ENCODE measurements at regions not wholly inside any gene's neighbourhood (a gene's known extent, or its start where the extent isn't known, plus 50 kb on each side); places are given as distances from the start of the nearest gene placed in this dataset.
"Not testable (repeated sequence)": the region's sequence is repeated elsewhere in the genome, so short reads cannot be mapped to it uniquely, and the experiment has no call there.

GRCh38 chr14:84512823-84513222, 1017.1 kb upstream of the FLRT2 start:
- peaks cover 16 to 25% of the 10 kb centered on the region in 2 donors for H3K9me3 Mint-ChIP-seq
- not testable (repeated sequence) for DNase-seq; H3K27ac Mint-ChIP-seq; H3K4me3 Mint-ChIP-seq; H3K27me3 Mint-ChIP-seq; H3K36me3 Mint-ChIP-seq; ATAC-seq (replicated peaks); H3K4me1 Mint-ChIP-seq

GRCh38 chr14:84519836-84520235, 1010.1 kb upstream of the FLRT2 start:
- Mint-ChIP-seq H3K9me3 (peaks cover 9 to 12% of the 10 kb centered on the region in 2 donors), H3K27me3 (no peaks in the 10 kb centered on the region), H3K4me3 (no peak overlapping the region)

DNA sequence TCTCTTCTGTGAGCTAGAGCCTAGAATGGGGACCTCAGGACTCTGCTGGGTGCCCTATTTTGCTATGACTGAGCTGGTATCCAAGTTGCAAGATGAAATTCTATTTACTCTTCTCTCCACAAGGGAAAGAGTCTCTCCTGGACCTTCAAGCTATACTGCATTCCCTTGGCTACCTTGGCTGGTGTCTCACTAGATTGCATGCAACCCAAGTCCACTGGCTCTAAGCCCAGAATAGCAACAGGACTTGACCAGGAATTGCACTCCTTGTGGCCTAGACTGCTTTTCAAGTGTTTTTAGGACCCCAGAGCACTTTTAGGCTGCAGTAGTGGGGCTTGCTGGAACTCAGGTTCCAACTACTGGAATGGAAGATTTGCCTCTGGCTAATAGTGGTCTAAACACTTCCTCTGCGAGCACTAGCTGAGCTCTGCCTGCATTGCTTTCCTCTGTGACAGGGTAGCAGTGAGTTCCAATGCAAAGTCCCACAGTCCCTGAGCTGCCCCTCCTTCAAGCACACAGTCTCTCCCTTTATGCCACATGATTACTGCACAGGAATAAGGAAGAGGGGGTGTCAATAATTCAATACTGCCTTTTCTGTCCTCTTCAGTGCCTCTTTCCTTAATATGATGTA, 1009.1 kb upstream of the FLRT2 start:
- no peaks in the 10 kb centered on the region for H3K27me3 Mint-ChIP-seq
- DNase-seq = no peak
- no peak for ATAC-seq (replicated peaks)
- H3K4me3 Mint-ChIP-seq = no peak overlapping the region
- no peaks in the 10 kb centered on the region for H3K4me1 Mint-ChIP-seq
- H3K36me3 Mint-ChIP-seq = no peaks in the 10 kb centered on the region
- H3K9me3 Mint-ChIP-seq = peaks cover 9 to 13% of the 10 kb centered on the region in 2 donors
- H3K27ac Mint-ChIP-seq = no peak overlapping the region

More at GRCh38 chr14:84519836-84520235, 1010.1 kb upstream of the FLRT2 start:
- no peaks in the 10 kb centered on the region for H3K4me1 Mint-ChIP-seq
- no peak overlapping the region for H3K27ac Mint-ChIP-seq
- ATAC-seq (replicated peaks) = no peak
- H3K36me3 Mint-ChIP-seq = no peaks in the 10 kb centered on the region
- DNase-seq = no peak

- Mint-ChIP-seq H3K36me3 (no peaks in the 10 kb centered on the region), H3K4me1 (no peaks in the 10 kb centered on the region), H3K27me3 (no peaks in the 10 kb centered on the region), H3K9me3 (peaks cover 9 to 10% of the 10 kb centered on the region in 2 donors), H3K27ac (no peak overlapping the region), H3K4me3 (no peak overlapping the region)
- no peak for ATAC-seq (replicated peaks)
- DNase-seq = no peak
These were observed 1006.2 kb upstream of the FLRT2 start for GRCh38 chr14:84523746-84524145.

- no peak for DNase-seq
- ATAC-seq (replicated peaks) = no peak
- Mint-ChIP-seq H3K27me3 (no peaks in the 10 kb centered on the region), H3K4me3 (no peak overlapping the region), H3K36me3 (no peaks in the 10 kb centered on the region), H3K27ac (no peak overlapping the region), H3K9me3 (peaks cover 6% of the 10 kb centered on the region in 2 donors), H3K4me1 (no peaks in the 10 kb centered on the region)
These were observed 1002.2 kb upstream of the FLRT2 start for GRCh38 chr14:84527706-84528105.

GRCh38 chr14:84532016-84532415, 997.9 kb upstream of the FLRT2 start:
- Mint-ChIP-seq H3K36me3 (no peaks in the 10 kb centered on the region), H3K9me3 (peaks cover 0 to 3% of the 10 kb centered on the region in 2 donors), H3K4me3 (no peak overlapping the region), H3K27me3 (no peaks in the 10 kb centered on the region), H3K27ac (no peak overlapping the region), H3K4me1 (no peaks in the 10 kb centered on the region)
- DNase-seq (no peak), ATAC-seq (replicated peaks) (no peak)

DNA sequence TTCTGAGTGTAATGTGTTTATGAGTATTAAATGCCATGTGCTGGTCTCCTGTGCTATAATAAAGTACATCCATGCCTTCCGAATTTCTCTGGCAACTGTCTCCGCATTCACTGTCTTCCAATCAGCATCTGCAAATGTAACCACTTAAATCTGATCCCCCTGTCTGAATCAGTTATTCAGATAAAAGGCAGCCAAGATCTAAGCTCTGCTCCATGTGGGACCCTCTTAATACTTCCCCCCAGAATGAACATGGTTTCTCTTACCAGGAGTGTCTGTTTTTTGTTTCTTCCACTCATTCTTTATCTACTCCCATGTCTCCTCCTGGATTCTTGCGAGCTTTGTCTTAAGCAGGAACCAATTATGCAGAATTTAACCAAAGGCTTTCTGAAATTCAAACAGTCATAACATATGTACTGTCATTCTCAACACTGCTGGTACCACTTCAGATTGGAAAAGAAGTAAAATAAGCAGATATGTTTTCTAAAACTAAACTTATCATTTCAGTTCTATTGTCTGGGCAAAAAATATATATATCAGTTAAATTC, 996.7 kb upstream of the FLRT2 start:
- no peak for DNase-seq
- H3K4me3 Mint-ChIP-seq = no peak overlapping the region
- no peaks in the 10 kb centered on the region for H3K27me3 Mint-ChIP-seq
- H3K36me3 Mint-ChIP-seq = no peaks in the 10 kb centered on the region
- H3K9me3 Mint-ChIP-seq = peaks cover 0 to 2% of the 10 kb centered on the region in 2 donors
- ATAC-seq (replicated peaks) = no peak
- H3K27ac Mint-ChIP-seq = no peak overlapping the region
- no peaks in the 10 kb centered on the region for H3K4me1 Mint-ChIP-seq

DNA sequence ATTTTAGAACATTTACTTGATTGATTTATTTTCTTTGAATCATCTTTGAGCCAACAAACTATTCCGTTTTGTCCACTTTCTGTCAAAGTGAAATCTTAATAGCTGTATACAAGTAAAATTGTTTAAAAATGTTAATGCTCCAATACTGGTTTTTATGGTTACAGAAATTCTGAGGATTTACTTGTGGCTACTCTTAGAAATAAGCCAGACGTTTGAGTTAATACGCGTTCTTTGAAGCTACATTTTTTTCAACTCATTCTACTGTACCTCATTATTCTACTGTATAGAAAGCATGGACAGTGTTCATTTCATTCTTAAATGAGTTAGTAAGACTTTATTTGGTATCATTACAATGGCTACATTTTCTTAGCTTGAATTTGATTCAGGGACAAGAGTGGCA, 996.2 kb upstream of the FLRT2 start:
- ATAC-seq (replicated peaks) = no peak
- no peak overlapping the region for H3K27ac Mint-ChIP-seq
- peaks cover 0 to 2% of the 10 kb centered on the region in 2 donors for H3K9me3 Mint-ChIP-seq
- DNase-seq = no peak
- no peak overlapping the region for H3K4me3 Mint-ChIP-seq
- no peaks in the 10 kb centered on the region for H3K36me3 Mint-ChIP-seq
- no peaks in the 10 kb centered on the region for H3K4me1 Mint-ChIP-seq
- H3K27me3 Mint-ChIP-seq = no peaks in the 10 kb centered on the region

DNA sequence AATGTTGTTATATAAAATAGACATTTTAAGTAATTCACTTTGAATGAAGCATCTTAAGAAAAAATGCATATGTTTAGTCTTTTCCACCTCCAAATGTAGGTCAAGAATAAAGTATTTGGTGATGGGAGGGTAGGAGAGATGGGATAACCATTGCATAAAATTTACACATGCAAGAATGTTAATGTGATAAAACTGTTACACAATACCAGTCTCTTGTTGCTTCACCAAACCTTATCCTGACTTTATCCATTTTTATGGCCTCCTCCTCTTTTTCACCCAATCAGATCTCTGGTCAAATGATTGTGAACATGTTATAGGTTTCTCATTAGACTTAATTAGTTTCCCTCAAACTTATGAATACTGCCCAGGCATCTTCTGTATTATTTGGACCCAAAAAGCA, 994.5 kb upstream of the FLRT2 start:
- no peaks in the 10 kb centered on the region for H3K4me1 Mint-ChIP-seq
- H3K9me3 Mint-ChIP-seq = peaks cover 0 to 2% of the 10 kb centered on the region in 2 donors
- DNase-seq (no peak), ATAC-seq (replicated peaks) (no peak)
- H3K27ac Mint-ChIP-seq = no peak overlapping the region
- no peaks in the 10 kb centered on the region for H3K36me3 Mint-ChIP-seq
- no peak overlapping the region for H3K4me3 Mint-ChIP-seq
- no peaks in the 10 kb centered on the region for H3K27me3 Mint-ChIP-seq

GRCh38 chr14:84535976-84536375, 994.0 kb upstream of the FLRT2 start:
- Mint-ChIP-seq H3K4me3 (no peak overlapping the region), H3K36me3 (no peaks in the 10 kb centered on the region), H3K27ac (no peak overlapping the region), H3K27me3 (no peaks in the 10 kb centered on the region), H3K4me1 (no peaks in the 10 kb centered on the region), H3K9me3 (peaks cover 0 to 2% of the 10 kb centered on the region in 2 donors)
- ATAC-seq (replicated peaks) (no peak), DNase-seq (no peak)

- no peak for DNase-seq
- Mint-ChIP-seq H3K27ac (no peak overlapping the region), H3K36me3 (no peaks in the 10 kb centered on the region)
These were observed 988.9 kb upstream of the FLRT2 start for GRCh38 chr14:84541018-84541417.

GRCh38 chr14:84543859-84544258, 986.1 kb upstream of the FLRT2 start:
- H3K36me3 Mint-ChIP-seq = no peaks in the 10 kb centered on the region
- H3K4me3 Mint-ChIP-seq = no peak overlapping the region
- DNase-seq (no peak), ATAC-seq (replicated peaks) (no peak)
- H3K27me3 Mint-ChIP-seq = no peaks in the 10 kb centered on the region
- H3K4me1 Mint-ChIP-seq = no peaks in the 10 kb centered on the region
- peaks cover 0 to 2% of the 10 kb centered on the region in 2 donors for H3K9me3 Mint-ChIP-seq
- H3K27ac Mint-ChIP-seq = no peak overlapping the region

More at GRCh38 chr14:84541018-84541417, 988.9 kb upstream of the FLRT2 start:
- Mint-ChIP-seq H3K4me1 (no peaks in the 10 kb centered on the region), H3K27me3 (no peaks in the 10 kb centered on the region), H3K9me3 (peaks cover 0 to 2% of the 10 kb centered on the region in 2 donors), H3K4me3 (no peak overlapping the region)
- no peak for ATAC-seq (replicated peaks)

- no peaks in the 10 kb centered on the region for H3K4me1 Mint-ChIP-seq
- H3K27me3 Mint-ChIP-seq = no peaks in the 10 kb centered on the region
- DNase-seq = no peak
- H3K9me3 Mint-ChIP-seq = peaks cover 0 to 5% of the 10 kb centered on the region in 2 donors
- ATAC-seq (replicated peaks) = no peak
- H3K36me3 Mint-ChIP-seq = no peaks in the 10 kb centered on the region
- H3K27ac Mint-ChIP-seq = no peak overlapping the region
- no peak overlapping the region for H3K4me3 Mint-ChIP-seq
These were observed 985.3 kb upstream of the FLRT2 start for GRCh38 chr14:84544486-84545131.

DNA sequence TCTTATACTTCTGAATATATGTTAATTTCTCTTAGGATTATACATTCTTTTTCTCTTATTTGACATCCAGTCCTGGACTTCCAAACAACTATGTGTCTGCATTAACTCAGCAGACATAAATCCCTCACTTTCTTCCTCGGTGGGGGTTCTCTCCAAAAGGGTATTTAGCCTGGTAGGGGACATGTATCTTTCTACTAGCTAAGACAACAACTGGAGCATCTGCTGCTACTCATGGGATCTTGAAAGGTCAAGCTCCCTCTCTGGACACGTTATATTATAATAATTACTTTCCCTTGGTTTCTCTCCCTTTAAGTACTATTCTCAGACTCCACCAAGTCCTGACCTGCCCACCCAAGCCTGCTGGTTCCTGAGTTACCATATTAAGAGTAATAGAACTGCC, 983.7 kb upstream of the FLRT2 start:
- H3K27me3 Mint-ChIP-seq = no peaks in the 10 kb centered on the region
- H3K36me3 Mint-ChIP-seq = no peaks in the 10 kb centered on the region
- DNase-seq (no peak), ATAC-seq (replicated peaks) (no peak)
- no peak overlapping the region for H3K27ac Mint-ChIP-seq
- no peak overlapping the region for H3K4me3 Mint-ChIP-seq
- peaks cover 5% of the 10 kb centered on the region in 2 donors for H3K9me3 Mint-ChIP-seq
- H3K4me1 Mint-ChIP-seq = no peaks in the 10 kb centered on the region

DNA sequence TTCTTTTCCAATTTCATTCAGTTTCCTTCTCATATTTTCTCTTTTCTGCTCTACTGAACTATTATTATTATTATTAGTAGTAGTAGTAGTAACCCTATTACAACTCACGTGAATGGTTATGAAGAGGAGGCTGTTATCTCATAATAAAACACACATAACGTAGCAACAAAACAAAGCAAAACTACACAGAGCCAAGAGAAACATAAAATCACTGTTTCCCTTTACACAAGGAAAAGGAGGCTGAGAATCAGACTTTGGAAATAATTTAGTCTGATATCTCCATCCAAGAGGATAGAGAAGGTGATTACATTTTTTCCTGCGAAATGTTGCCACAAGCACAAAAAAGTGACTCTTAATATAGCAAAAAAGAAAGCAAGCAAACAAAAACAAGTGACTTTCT, 975.8 kb upstream of the FLRT2 start:
- Mint-ChIP-seq H3K36me3 (no peaks in the 10 kb centered on the region), H3K9me3 (peaks cover 14 to 17% of the 10 kb centered on the region in 2 donors), H3K4me3 (no peak overlapping the region), H3K4me1 (no peaks in the 10 kb centered on the region), H3K27me3 (no peaks in the 10 kb centered on the region), H3K27ac (no peak overlapping the region)
- DNase-seq = no peak
- no peak for ATAC-seq (replicated peaks)

Measured in stimulated activated naive B cell treated with anti-CD40 and anti-IgM and Interleukin-4, amounts not matched to agents 10 μg/mL and 1 μg/mL and 100 μg/mL, for 72 hours (primary cell).